Activated CD8-positive, alpha-beta memory T cell treated with anti-CD3 and anti-CD28 coated beads for 1 hour (primary cell): ENCODE measurements at regions not wholly inside any gene's neighbourhood (a gene's known extent, or its start where the extent isn't known, plus 50 kb on each side); places are given as distances from the start of the nearest gene placed in this dataset.
"Not testable (repeated sequence)": the region's sequence is repeated elsewhere in the genome, so short reads cannot be mapped to it uniquely, and the experiment has no call there.

Experiments used
- DNase-seq, 2 donors: peaks; one replicate each; pipeline ENCODE4 v3.0.0-alpha.2; 2020; ENCODE audit warnings: low read depth in 1 of 2; ENCODE audit errors: extremely low read depth in 1 of 2

DNA sequence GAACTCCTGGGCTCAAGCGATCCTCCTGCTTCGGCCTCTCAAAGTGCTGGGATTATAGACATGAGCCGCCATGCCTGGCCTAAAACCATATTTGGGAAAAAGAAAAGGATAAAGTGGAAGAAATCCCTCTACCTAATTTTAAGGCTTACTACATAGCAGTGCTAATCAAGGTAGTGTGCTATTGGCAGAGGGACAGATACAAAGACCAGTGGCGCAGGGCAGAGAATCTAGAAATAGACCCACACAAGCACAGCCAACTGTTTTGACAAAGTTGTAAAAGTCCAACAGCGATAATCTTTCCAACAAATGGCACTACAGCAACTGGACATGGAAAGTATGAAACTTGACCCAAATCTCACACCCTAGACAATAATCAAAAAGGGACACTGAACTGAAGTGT, 138.4 kb downstream of the TFCP2L1 start:
- no peak for DNase-seq

DNA sequence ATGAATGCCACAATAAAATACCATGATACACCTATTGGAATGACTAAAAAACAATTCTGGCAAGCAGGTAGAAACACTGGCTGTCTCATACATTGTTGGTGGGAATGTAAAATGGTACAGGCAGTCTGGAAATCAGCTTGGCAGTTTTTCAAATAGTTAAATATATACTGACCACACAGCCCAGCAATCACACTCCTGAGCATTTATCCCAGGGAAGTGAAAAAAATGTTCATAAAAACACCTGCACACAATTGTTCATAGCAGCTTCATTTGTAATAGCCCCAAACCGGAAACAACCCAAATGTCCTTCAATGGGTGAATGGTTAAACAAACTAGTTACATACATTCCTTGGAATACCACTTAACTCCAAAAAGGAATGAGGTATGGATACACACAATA, 137.2 kb downstream of the TFCP2L1 start:
- no peak for DNase-seq

DNA sequence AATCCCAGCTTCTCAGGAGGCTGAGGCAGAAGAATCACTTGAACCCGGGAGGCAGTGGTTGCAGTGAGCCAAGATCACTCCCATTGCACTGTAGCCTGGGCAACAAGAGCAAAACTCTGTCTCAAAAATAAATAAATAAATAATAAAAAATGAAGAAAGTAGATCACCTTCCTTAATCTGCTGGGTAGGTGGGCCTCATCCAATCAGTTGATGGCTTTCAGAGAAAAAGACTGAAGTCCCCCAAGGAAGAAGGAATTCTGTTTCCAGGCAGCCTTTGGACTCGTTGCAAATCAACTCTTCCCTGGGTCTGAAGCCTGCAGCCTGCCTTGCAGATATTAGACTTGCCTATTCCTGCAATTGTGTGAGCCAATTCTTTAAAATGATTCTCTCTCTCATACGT, 136.5 kb downstream of the TFCP2L1 start:
- DNase-seq, result no peak

DNA sequence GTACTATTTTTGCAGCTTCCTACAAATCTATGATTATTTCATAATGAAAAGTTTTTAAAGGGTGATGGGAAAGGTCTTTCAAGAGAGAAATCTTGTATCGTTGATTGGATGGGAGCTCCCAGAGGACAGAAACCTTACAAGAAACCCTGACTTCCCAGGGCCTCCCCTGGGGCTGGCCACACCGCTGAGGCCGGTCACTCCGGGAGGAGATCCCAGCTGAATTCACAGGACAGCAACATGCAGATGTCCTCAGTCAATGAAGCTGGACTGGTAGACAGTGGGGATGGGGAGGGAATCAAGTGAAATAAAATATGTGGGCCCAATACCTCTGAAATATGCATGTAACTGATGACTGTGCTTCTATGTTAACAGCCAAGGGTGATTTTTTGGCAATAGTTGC, 135.6 kb downstream of the TFCP2L1 start:
- DNase-seq, result no peak

DNA sequence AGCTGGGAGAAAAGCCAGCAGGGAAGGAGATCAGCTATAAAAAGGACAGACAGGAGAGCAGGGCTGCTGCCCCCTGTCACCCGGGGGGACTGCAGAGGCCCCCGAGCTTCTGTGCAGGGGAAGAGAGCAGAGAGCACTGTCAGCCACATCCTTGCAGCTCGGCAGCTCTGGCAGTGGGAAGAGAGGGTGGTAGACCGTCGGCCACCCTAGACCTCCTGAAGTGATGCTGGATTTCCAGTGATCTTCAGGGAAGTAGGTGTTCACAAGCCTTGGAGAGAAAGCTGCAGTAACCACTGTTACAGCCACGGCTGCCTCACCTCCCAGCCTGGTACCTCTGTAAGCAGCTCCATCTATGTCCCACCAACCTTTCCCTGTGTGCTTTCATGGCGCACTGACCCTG, 134.9 kb downstream of the TFCP2L1 start:
- no peak for DNase-seq

DNA sequence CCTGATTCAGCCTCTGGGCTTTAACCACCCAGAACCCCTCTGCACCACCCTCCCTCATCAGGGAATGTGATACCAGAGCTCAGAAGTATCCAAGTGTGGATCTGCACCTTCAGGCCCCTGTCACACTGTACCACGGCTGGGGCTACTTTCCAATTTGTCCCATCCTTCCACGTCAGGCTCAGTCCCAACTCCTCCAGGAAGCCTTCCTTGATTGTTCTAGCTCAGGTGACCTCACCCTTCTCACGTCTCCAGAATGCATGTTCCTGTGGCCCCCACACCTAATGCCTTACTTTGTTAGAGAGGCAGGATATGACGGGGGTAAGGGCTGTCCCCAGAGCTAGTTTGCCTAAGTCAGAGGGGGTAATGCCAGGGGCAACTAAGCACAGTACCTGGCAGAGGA, 134.3 kb downstream of the TFCP2L1 start:
- no peak for DNase-seq

DNA sequence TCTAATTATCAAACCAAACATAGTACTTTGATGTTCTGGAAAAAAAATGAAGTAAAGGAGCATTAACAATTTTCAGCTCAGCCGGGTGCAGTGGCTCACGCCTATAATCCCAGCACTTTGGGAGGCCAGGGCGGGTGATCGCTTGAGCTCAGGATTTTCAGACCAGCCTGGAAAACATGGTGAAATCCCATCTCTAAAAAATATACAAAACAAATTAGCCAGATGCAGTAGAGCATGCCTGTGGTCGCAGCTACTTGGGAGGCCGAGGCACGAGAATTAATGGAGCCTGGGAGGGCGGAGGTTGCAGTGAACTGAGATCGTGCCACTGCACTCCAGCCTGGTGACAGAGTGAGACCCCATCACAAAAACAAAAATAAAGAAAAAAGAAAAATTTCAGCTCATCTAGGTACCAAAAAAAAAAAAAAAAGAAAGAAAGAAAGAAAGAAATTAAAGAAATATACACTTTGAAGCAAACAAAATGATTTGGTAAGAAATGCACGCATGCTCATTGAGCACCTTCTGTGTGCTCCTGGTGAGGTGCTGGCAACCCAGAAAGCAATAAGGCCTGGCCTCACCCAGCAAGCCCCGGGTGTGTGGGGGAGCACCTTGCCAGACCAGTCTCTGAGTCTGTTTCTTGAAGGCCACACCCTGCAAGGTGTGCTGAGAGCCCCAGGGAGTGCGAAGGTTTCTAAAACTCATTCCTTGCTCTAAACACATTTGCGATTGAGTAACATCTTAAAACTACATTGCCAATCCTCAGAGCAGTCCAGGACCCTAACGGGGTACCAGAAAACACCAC, 133.5 kb downstream of the TFCP2L1 start:
- no peak for DNase-seq

DNA sequence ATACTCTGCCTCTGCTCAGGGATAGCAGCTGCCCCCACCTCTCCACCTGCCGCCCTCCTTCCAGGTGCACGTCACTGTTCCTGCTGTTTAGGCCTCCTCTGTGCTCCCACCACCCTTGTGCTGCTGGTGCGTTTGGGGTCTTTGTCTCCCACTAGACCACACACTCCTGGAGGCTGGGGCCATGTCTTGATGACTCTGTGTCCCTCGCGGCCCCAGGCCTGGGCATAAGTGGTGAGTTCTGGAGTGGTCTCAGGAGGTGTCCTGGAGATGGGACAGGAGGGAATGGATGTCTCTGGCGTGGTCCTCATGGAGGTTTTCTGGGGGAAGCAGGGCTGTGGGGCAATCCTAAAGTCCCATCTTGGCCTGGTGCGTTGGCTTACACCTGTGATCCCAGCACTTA, 132.1 kb downstream of the TFCP2L1 start:
- no peak for DNase-seq

DNA sequence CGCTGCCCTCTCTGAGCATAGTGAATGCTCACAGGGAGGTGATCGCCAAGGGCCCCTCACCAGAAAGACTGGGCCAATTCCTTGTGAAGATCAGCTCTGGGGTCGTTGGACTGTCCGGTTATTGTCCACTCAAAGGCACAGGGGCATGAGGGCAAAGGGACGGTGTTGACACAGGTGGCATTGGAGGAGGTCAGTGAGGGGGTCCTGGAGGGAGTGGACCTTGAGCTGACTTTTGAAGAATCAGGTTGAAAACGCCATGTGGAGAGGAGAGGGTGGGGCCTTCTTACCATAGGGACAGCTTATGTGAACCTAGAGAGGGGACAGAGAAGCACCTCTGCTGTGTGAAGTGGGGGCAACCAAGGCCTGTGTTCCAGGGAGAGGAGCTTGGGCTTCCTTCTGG, 131.5 kb downstream of the TFCP2L1 start:
- no peak for DNase-seq

DNA sequence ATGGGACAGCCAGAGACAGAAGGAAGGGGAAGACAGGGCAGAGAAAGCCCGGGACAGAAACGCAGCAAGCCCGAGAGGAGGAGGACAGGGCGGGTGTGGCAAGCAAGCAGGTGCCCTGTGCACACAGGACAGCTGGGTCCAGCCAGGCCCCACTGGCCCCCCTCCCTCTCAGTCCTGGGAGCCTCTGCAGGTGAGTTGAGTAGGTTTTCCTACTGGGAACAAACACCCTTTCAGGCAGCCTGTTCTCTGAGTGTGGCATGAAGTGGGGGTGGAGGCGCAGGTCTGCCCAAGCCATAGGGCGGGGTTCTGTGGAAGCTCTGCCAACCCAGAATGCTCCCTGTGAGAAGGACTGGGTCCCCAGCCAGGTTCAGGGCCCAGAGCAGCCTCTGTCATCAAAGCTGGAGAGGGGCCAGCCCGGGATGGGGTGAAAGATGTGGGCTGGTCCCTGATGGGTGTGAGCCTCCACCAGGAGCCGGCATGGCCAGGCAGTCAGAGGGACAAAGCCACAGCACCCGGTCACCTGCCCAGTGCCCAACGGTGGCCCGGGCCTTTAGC, 129.4 kb downstream of the TFCP2L1 start:
- DNase-seq, result no peak

DNA sequence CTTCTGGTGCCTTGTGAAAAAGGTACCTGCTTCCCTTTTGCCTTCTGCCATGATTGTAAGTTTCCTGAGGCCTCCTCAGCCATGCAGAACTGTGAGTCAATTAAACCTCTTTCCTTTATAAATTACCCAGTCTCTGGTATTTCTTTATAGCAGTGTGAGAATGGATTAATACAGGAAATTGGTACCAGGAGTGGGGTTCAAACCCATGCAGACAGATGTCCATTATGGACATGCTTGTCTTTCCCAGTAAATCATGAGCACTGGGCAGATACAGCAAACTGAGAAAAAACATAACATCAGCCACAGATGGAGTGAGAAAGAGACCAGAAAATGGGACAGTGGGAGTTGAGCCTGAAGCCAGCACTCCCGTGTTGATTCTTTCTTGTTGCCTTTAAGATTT, 127.5 kb downstream of the TFCP2L1 start:
- not testable (repeated sequence) for DNase-seq

DNA sequence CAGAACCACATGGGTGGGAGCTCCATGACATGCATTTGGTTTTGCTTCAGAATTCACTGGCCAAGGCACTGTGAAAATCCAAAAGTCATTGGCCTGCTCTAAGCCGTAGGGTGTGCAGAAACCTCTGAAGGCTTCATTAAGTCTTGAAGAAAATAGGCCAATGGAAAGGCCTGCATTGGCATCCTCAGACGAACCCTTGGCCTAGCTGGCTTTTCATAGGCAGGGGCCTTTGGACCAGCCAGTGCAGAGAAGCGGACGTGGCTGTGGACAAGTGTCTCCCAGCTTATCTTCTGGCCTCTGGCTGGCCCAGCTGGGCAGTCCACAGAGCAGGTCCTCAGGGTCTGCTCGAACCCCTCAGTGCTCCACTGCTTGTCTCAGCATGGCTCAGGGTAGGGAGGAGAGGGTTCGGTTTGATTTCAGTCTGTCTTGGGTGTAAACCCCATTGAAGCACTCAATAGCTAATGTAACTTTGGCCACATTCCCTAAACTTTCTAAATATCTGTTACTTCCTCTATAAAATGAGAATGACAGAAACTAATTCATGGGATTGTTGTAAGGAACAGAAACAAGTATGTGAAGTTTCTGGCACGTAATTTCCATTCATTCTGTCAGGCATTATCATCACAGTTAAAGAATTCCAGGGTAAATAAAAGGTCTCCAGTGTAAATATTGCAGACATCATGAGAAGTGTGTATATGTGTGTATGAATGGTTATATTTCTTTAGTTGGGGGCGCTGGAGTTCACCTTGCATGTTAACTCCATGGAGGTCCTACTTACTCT, 125.5 kb downstream of the TFCP2L1 start:
- DNase-seq, result no peak

DNA sequence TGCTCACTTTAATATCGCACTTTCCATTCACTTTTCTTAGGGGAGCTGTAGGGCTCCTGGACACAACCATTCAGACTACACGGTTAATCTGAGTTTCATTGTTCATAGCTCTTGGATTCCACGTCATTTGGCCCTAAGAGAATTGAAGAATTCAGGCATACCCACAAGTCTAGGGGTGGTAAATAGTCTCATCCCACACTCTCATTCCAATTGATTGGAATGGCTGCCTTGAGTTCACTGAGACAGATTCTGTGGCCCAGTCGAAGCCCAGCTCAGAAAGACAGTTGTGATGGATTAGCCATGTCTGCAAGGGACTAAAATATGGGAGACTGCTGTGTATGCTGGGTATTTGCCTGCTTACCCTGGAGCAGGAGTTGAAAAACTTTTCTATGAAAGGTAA, 124.6 kb downstream of the TFCP2L1 start:
- no peak for DNase-seq

DNA sequence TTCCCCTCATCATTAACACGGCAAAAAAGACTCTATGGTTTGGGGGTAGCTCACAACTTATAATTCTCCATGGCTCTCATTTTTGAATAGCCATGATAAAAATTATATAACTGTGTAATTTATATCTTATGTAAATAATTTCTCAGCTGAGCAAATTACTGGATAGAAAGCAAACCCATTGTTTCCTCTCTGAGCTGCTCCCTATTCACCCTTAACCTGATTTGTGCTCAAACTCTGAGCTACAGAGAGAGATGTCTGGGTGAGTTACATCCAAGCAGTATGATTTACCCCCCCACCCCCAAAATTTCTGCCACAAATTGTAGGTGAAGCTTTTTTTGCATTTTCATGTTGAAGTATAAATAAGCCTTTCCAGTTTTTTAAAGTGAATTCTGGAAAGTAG, 123.7 kb downstream of the TFCP2L1 start:
- no peak for DNase-seq

DNA sequence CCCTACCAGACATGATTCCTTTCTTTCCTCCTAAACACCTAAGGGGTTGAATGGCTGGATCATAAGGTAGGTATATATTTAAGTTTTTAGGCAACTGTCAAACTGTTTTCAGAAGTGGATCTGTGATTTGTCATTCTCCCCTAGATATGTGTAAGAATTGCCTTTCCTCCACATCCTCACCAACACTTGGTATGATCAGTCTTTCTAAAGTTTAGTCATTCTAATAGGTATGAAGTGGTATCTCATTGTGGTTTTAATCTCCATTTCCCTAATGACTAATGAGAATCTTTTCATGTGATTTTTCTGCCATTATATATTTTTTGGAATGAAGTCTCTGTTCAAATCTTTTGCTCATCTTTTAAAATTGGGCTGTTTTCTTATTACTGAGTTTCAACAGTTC, 122.1 kb downstream of the TFCP2L1 start:
- DNase-seq, result no peak

DNA sequence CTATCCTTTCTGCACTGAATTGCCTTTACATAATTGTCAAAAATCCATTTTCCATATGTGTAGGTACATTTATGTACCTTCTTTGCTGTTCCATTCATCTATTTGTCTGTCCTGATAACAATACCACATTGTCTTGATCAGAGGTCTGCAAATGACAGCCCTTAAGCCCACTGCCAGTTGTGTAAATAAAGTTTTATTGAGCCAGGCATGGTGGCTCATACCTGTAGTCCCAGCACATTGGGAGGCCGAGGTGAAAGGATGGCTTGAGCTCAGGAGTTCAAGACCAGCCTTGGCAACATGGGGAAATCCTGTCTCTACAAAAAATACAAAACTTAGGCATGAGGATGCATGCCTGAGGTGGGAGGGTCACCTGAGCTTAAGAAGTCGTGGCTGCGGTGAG, 121.0 kb downstream of the TFCP2L1 start:
- DNase-seq, result no peak

DNA sequence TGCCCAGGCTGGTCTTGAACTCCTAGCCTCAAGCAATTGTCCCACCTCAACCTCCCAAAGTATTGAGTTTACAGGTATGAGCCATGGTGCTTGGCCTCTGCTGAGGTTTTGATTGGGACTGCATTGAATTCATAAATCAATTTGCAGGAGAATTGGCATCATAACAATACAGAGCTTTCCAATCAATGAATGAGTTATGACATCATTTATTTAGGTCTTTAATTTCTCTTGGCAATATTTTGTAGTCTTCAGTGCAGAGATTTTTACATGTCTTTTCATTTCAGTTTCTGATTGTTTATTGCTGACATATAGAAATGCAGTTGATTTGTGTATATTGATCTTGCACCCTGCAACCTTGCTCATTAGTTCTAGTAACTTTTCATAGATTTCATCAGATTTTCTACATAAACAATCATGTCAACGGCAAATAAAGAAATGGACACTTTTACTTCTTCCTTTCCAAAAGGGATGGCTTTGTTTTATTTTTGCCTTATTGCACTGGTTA, 119.9 kb downstream of the TFCP2L1 start:
- DNase-seq, result no peak
